Stimulated activated CD8-positive, alpha-beta memory T cell treated with anti-CD3 and anti-CD28 coated beads, Interleukin-7, amount 100 ng/mL, for 1 hour (primary cell): ENCODE measurements at regions not wholly inside any gene's neighbourhood (a gene's known extent, or its start where the extent isn't known, plus 50 kb on each side); places are given as distances from the start of the nearest gene placed in this dataset.

Experiments
- DNase-seq, 2 donors: peaks; one replicate each; pipeline ENCODE4 v3.0.0-alpha.2; 2020; ENCODE audit warnings: low read depth in 2 of 2

- DNase-seq = no peak
Observed at GRCh38 chr18:24561369-24561965, 101.0 kb downstream of the HRH4 start.

GRCh38 chr18:24567199-24567598, 106.8 kb downstream of the HRH4 start:
- no peak for DNase-seq

GRCh38 chr18:24570716-24571115, 110.3 kb downstream of the HRH4 start:
- no peak for DNase-seq

GRCh38 chr18:24582771-24583170, 122.3 kb downstream of the HRH4 start:
- DNase-seq = no peak

- DNase-seq = no peak
Observed at GRCh38 chr18:24584205-24584604, 123.8 kb downstream of the HRH4 start.

GRCh38 chr18:24584813-24585212, 124.4 kb downstream of the HRH4 start:
- no peak for DNase-seq

GRCh38 chr18:24585996-24586566, 125.6 kb downstream of the HRH4 start:
- no peak for DNase-seq

GRCh38 chr18:24586662-24587360, 126.4 kb downstream of the HRH4 start:
- no peak for DNase-seq

GRCh38 chr18:24588440-24588839, 128.0 kb downstream of the HRH4 start:
- no peak for DNase-seq

- DNase-seq = no peak
Observed at GRCh38 chr18:24590946-24591345, 130.5 kb downstream of the HRH4 start.

- DNase-seq = no peak
Observed at GRCh38 chr18:24593401-24593800, 133.0 kb downstream of the HRH4 start.

- no peak for DNase-seq
Observed at GRCh38 chr18:24593886-24594285, 133.4 kb downstream of the HRH4 start.

- DNase-seq = no peak
Observed at GRCh38 chr18:24595561-24596031, 135.2 kb downstream of the HRH4 start.

GRCh38 chr18:24600076-24600654, 139.7 kb downstream of the HRH4 start:
- DNase-seq = no peak

GRCh38 chr18:24601585-24601984, 141.1 kb downstream of the HRH4 start:
- DNase-seq = no peak

- no peak for DNase-seq
Observed at GRCh38 chr18:24602201-24602600, 141.8 kb downstream of the HRH4 start.

- DNase-seq = no peak
Observed at GRCh38 chr18:24603151-24603550, 142.7 kb downstream of the HRH4 start.

- DNase-seq = no peak
Observed at GRCh38 chr18:24605444-24605843, 145.0 kb downstream of the HRH4 start.

- DNase-seq = no peak
Observed at GRCh38 chr18:24609254-24609653, 148.8 kb downstream of the HRH4 start.

GRCh38 chr18:24611075-24611474, 150.6 kb downstream of the HRH4 start:
- DNase-seq = no peak

- DNase-seq = no peak
Observed at GRCh38 chr18:24613896-24614640, 153.6 kb downstream of the HRH4 start.

GRCh38 chr18:24616653-24617052, 156.2 kb downstream of the HRH4 start:
- DNase-seq = no peak
